ENCODE measurements at regions not wholly inside any gene's neighbourhood (a gene's known extent, or its start where the extent isn't known, plus 50 kb on each side); places are given as distances from the start of the nearest gene placed in this dataset.
A peak's percentile ranks its signal among the peaks of the same experiment; 100 is the strongest.
"Not testable (repeated sequence)": the region's sequence is repeated elsewhere in the genome, so short reads cannot be mapped to it uniquely, and the experiment has no call there.

DNA sequence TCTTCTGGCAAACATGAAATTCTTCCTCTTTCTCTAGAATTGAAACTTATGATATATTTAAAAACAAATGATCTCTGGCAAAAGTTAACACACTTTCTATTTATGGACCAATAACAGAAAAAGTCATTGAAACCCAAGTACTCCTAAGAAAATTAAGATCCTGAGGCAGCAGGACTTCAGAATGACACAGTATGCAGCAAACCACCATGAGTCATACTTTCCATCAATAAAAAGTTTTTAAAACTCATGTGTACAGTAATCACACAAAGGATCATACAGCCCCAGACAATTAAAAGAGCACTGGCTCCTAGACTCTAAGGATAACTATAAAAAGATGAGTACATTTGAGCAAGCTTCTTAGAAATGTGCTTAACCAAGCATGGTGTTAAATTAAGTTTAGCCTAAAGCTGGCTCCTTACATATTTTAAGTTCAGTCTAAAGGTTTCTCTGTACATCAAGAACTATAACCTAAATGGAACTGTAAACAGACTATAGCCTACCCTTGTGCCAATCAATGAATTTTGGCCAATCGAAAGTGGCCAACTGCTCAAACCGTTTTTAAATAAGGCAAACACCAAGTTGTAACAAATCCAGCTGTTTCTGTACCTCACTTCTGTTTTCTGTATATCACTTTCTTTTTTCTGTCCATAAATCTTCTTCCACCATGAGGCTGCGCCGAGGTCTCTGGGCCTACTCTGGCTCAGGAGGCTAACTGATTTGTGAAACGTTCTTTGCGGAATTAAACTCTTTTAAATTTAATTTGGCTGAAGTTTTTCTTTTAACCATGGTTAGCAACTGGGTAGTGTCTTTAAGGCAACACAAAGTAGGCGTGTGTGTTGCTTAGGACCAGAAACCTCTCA is 232.1 kb upstream of the PIK3R1 start:
- peak; percentile 30 for DNase-seq (ENCODE audit: low spot score)

DNA sequence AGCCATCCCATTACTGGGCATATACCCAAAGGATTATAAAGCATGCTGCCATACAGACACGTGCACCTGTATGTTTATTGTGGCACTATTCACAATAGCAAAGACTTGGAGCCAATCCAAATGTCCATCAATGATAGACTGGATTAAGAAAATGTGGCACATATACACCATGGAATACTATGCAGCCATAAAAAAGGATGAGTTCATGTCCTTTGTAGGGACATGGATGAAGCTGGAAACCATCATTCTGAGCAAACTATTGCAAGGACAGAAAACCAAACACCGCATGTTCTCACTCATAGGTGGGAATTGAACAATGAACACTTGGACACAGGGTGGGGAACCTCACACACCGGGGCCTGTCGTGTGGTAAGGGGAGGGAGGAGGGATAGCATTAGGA is 233.4 kb upstream of the PIK3R1 start:
- DNase-seq (ENCODE audit: low spot score) = not testable (repeated sequence)

DNA sequence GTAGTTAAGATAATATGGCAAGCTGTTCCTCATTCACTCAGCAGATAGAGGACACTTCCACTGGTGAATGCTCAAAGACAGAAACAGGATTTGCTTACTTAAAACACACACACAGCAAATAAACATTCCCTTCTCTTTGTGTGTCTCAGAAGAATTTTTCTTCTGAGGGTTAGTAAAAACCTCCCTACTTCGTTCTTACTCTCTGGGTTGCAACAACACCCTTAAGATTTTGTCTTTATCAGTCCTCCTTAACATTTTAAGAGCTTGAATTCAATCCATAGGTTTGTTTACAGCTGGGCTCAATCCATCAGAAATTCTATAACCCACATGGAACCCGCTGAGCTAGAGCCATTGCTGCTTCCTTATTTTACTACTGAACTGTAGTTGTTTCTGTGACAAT is 237.4 kb upstream of the PIK3R1 start:
- no peak for DNase-seq (ENCODE audit: low spot score)

DNA sequence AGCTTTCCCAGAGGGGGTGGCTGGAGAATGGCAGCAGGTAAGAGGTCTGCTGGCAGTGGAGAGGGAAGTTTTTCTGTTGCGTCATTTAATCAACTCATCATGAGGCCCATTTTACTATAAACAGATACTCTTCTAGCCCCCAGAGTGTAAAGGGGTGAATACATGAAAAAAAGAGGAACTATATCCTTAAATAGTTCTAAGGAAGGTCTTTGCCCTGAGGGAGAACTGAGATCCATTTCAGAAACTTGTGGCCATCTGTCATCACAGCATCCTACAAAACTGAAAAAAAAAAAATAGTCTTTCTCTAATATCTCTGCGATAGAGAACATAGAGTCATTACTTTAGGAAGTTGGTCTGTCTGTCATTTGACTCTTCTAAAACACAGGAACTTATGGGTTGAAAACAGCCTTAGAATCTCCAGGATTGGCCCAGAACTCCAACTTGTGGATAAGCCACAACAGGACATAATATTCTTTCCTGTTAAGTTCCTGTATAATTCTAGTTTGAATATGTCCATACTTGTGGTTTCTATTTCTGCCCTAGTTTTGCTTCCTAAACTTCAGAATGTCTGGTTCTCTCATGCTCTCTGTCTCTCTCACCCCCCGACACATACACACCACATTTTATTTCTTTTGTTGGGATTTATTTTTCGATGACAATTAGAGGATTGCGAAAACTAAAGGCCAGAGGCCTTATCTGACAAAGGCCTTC is 238.5 kb upstream of the PIK3R1 start:
- no peak for DNase-seq (ENCODE audit: low spot score)

DNA sequence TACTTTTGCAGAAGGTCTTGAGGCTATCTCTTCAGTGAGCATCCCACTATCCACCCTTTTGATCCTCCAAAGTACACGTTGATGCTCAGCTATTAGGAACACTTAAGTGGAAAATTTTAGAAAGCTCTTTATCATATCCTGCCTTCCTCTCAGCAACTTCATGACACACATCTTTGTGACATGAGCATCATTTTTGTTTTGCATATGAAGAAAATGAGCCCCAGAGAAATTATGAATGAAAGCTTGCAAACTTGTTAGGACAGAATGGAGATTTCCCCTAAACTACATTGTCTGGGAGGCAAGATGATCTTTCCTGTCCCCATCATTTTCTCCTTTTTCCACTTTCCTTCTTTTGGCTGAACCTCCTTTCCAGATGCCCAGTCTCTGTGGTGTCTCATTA is 239.4 kb upstream of the PIK3R1 start:
- no peak for DNase-seq (ENCODE audit: low spot score)

DNA sequence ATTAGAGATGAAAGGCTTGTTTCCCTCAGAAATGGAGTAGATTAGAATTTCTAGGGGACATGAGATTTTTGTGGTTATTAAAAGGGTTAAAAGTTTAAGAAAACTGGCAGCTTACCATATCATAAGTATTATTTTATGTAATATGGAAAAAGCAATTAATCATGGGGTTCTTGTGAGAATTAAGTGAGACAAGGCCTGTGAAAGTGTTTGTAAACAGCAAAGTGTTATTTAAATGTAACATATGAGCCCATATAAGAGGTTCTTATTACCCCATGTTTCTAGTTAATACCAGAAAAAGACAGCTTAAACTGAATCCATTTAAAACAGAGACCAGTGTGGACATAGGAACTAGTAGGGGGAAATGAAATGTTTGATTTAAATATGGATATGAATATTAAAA is 241.1 kb upstream of the PIK3R1 start:
- no peak for DNase-seq (ENCODE audit: low spot score)

DNA sequence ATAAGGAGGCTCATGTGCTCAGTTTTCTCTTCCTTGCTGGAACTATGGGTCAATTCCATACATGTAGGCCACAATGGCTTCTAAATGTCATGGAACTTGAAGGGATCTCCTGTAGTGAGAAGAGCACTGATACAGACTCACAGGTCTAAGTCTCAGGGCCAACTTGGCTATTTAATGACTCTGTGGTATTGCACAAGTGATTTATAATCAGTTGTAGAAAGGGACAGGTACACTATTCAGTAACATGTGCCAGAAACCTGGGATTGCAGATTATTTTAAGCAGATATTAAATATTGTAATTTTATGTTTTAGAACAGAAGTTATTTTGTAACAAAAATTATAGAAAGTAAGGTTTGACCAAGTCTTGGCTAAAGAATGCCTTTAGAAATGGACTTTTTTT is 241.5 kb upstream of the PIK3R1 start:
- no peak for DNase-seq (ENCODE audit: low spot score)

DNA sequence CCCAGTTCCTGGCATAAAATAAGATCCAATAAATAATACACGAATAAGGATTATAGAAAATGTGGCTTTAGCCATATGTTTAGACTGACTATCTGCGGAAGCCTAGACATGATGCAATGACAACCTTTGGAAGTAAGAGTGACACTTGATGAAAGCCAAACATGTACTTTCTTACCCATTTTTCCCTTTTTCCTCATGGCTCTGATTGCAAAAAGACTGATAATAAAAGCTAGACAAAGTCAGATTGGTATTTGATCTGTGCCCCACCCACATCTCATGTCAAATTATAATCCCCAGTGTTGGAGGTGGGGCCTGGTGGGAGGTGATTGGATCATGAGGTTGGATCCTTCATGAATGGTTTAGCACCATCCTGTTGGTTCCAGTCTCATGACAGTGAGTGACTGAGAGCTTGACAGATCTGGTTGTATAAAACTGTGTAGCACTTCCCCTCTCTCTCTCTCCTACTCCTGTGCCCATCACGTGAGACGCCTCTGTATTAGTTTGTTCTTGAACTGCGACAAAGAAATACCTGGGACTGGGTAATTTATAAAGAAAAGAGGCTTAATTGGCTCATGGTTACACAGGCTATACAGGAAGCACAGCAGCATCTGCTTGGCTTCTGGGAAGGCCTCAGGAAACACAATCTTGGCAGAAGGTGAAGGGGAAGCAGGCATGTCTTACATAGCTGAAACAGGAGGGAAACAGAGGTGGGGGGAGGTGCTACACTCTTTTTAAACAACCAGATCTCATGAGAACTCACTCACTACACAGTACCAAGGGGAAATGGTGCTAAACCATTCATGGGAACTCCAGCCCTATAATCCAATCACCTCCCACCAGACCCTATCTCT is 243.4 kb upstream of the PIK3R1 start:
- no peak for DNase-seq (ENCODE audit: low spot score)

DNA sequence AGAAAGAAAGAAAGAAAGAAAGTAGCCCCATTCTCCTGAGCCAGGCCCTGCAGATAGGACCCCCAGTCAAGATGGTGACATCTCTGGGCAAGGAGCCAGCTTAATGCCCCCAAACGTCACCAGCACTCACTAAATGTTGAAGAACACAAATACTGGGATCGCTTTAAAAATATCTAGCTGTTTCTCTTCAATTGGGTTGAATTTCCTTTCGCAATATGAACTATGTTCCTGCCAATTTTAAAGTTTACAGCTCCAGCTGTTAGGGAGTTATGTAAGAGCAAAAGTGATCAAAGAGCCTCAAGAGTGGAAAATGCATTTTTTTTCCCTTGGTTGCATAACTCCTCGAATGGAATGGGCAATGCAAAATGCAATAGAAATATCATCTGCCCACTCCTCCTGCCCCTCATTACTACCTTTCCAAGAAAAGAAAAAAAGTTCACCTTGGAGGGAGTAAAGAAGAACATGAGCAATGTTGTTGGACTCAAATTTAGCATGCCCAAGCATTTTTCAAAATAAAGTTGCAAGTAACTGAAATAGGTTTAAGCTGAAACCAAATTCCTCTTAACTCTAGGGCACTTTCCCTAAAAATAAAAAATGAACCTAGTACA is 244.2 kb upstream of the PIK3R1 start:
- no peak for DNase-seq (ENCODE audit: low spot score)

DNA sequence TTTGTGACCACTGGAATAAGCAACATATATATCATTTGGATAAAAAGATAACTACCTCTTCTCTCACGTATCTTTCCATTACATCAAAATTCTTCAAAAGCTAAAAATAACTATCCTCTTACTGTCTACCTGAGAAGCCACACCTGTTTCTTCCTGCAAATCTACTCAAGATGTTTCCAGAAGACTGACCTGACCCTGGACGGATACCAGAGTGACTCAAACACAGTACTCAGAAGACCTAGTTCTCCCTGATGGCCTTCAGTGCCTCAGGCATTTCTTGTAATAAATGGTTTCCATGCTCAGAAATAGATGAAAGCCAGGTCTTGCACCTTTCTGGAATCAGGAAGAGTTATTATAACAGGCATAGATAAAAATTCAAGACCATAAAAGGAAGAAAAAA is 245.9 kb upstream of the PIK3R1 start:
- DNase-seq (ENCODE audit: low spot score) = no peak

DNA sequence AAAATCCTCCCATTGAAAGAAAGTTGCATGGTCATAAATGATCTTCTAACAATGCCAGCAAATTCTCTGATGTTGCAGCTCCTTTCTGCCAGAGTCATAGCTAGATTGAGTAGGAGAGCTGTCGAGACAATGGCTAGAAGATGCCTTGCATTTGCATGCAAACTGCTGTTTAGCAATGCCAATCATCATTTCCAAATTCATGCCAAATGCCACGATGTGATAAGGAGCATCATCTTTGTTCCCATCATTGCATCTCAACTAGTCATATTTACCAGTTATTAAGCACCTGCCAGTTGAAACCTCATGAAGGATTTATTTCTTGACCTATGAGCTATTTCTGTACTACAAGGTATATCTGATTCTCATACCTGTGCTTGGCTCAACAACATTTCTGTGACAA is 246.4 kb upstream of the PIK3R1 start:
- DNase-seq (ENCODE audit: low spot score) = no peak

DNA sequence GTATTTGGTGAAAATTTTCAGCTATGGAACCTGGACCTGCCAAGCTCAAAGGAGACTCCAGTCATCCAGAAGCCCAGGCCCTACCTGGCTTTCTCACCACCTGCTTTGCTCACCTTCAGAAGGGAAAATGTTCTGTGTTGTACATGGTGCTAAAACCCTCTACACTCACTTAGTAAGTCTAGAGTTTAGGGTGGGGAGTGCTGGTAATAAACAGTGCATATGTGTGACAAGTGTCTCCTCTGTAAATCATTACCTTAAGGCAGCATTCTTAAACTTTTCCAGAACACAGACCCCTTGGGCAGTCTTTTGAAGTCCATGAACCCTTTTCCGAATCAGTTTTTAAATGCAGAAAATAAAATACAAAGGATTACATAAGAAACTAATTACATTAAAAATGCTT is 248.8 kb upstream of the PIK3R1 start:
- DNase-seq (ENCODE audit: low spot score) = no peak

DNA sequence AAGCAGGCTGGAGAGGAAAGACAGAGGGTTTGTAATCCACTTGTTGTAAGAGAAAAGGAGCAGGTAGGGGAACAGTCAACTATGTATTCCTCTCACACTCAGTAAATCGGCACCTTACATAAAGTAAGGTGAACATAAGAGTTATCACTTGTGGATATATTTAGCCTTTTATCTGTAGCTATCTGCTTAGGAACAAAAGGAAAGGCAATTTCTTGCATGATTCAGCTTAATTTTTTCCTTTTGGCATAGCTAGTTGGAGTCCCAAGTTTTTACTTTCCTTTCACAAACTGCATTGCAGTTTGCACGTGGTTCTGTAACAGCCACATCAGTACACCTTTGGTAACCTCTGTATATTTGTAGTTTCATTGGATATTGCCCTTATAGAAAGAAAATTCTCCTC is 250.9 kb upstream of the PIK3R1 start:
- DNase-seq (ENCODE audit: low spot score) = no peak

DNA sequence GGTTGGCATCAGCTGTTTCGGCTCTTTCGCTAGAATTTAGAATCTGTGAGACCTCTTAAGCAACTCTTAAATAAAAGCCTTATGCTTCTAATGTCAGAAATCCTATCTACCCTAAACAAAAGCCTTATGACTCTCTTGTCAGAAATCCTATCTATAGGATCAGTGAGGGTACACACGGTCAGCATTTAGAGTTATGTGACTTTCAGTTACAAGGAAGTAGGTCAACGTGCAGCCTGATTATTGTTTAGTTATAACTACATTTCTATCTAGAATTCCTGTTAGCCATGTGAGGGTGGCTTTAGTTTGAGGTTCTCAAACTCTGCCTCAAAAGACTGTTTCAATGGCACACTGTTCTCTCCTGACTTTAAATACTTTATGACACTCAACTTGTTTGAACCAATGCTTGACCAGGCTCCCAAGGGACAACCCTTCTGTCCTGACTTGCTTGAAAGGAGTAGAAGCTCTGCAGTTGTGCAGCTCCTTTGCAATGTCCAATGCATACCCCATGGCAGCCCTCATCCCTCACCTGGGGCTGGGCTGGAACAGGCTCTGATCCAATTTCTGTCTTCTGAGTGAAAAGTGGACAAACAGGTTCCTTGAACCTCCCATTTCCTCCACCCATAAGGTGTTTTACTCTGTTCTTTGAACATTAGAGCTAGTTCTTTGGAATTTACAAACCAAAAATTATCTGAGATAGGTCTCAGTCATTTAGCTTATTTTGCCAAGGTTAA is 251.6 kb upstream of the PIK3R1 start:
- no peak for DNase-seq (ENCODE audit: low spot score)

DNA sequence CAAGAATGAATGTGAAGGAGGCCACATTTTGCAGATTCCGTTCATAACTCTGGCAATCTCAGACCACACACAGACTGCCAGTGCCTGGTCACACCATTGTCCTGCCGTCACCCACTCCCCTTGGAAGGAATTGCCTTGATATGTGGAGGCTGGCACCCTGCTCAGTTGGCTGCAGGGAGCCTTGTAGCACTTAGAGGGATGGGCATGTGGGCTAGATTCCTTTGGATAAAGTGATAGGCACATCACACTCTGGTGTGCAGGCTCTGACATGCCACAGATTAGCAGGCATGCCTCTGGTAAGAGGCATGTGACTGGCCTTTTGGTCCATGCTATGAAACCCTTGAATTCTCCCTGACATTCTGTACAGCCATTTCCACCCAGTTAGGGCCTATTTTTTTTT is 254.6 kb upstream of the PIK3R1 start:
- no peak for DNase-seq (ENCODE audit: low spot score)

DNA sequence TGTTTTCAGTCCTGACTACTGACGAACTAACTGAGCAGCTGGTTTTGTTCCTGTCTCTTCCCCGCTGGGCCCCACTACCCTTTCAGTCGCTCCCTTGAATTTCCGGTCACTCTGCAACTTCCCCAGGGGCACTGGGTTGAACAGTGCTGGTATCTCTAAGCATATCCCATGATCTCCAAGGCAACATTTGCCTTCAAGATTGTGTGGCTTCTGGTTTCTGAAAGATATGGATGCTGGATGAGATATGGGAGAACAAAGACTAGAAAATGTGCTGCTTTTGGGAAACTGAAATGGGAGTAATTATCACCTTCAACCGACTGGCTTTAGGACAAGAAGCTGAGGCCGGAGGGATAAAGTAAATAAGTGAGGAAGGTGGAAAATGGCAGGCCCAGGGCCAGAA is 258.2 kb upstream of the PIK3R1 start:
- DNase-seq (ENCODE audit: low spot score) = no peak

DNA sequence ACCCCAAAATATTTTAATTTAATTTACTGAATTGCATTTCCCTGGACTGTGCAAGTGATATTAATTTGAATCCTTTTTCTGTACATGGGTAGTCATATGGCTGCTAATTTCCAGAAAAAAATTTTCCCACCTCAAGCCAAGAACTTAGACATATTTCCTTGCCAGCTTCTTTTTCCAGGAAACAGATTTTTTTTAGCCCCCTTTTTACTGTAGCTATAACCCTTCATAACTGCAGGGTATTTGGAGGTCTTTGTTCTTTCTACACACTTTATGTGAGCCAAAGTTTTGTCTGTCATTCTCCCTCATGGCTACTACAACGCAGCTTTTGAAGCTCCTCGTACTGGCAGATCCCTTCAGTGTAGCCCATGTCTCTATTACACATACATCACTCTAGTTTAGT is 261.2 kb upstream of the PIK3R1 start:
- DNase-seq (ENCODE audit: low spot score) = no peak

DNA sequence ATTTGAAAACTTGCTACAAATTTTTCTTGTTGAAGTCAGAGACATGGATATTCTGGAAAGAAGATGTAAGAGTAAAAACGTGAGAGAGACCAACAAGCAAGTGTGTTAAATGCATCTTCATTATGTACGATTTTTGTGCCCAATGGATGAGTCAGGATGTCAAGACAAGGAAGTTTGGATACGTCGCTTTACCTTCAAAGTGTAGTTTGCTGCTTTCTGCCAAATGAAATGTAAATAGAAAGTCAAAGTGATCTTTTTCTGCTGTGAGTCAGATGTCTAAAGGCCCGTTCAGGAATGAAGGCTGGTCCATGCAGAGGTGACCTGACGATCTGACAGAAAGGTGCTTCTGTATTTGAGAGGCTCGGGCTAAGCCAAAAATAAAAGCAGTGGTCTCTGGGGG is 273.1 kb upstream of the PIK3R1 start:
- DNase-seq (ENCODE audit: low spot score) = no peak

DNA sequence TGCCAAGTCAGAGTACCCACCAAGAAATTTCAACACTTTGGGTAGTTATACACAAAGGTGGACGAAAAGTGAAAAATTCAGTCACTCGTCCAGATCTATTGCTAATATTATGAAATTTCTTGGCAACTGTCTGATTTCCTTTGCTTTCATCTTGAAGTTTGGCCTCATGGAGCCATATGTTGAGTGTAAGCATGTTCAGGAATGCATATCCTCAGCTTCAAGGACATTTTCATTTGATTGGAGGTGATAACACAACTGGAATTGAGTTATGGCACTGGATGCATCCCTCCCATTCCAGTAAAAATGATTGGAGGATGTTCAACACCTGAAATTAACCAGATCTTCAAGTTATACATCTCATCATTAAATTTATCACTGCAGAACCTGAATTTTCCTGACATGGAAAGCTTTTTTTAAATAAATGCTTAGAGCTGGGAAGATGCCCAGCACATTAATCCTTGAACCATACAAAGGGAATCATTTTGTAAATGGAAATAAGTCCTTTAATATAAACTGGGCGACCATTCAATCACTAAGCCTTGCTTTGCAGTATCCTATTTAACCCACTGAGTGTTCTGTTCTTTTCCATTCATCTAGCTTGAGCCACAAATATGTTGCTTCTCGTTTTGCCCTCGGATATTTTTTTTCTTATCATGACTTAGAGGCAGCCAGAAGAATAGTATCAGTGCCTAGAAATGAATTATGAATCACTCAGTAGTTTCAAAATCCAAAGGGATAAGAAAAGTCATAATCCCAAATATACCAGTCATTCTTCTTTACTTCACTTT is 273.7 kb upstream of the PIK3R1 start:
- no peak for DNase-seq (ENCODE audit: low spot score)

DNA sequence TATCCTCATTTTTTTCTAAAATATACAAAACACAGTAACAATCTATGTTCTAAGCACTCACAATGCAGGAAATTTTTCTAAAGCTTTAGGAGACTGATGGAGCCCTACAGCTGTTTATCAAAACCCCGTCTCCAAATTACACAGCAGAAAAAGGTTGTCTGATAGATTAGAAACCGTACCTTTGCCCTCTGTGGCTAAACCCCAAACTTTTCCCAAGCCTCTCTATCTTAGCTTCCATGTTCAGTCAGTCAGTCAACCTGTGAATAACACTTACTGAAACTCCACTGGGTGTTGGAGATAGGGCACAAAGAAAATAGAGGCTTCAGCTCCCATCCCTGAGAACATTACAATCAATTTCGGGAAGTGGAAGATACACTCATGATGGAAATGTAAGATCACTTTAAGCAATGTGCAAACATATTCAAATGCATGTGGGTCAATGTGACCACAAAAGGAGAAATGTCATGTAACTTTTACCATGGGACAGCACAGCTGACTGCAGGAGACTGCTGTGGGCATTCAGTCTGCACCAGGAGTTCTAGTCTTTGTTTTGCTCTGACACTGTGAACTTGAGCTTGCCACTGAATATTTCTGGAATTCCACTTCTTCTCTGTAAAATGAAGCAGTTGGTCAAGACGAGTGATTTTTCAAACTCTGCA is 279.5 kb upstream of the PIK3R1 start:
- no peak for DNase-seq (ENCODE audit: low spot score)
